GM18520 (cell line): ENCODE measurements at regions not wholly inside any gene's neighbourhood (a gene's known extent, or its start where the extent isn't known, plus 50 kb on each side); places are given as distances from the start of the nearest gene placed in this dataset.

ENCODE experiments used
- ATAC-seq: cut with Tn5 transposase; IDR thresholded peaks from one replicate; pipeline ENCODE4 v1.9.1; 2021; ENCODE audit not compliant: unreplicated experiment

GRCh38 chr10:117710181-117710798 is 167.7 kb downstream of the EMX2 start:
- no peak for ATAC-seq

- ATAC-seq, result no peak
Measured at GRCh38 chr10:117716889-117717288, 174.3 kb downstream of the EMX2 start.

GRCh38 chr10:117718986-117719920 is 176.7 kb downstream of the EMX2 start:
- no peak for ATAC-seq

GRCh38 chr10:117720931-117721835 is 178.6 kb downstream of the EMX2 start:
- no peak for ATAC-seq

- no peak for ATAC-seq
Measured at GRCh38 chr10:117721873-117722272, 179.3 kb downstream of the EMX2 start.

- ATAC-seq, result no peak
Measured at GRCh38 chr10:117723343-117723742, 180.8 kb downstream of the EMX2 start.

- ATAC-seq, result no peak
Measured at GRCh38 chr10:117725993-117726392, 183.4 kb downstream of the EMX2 start.

GRCh38 chr10:117726596-117727295 is 184.2 kb downstream of the EMX2 start:
- no peak for ATAC-seq

- ATAC-seq, result no peak
Measured at GRCh38 chr10:117727421-117727820, 184.9 kb downstream of the EMX2 start.

GRCh38 chr10:117728087-117728486 is 185.5 kb downstream of the EMX2 start:
- ATAC-seq, result no peak

- no peak for ATAC-seq
Measured at GRCh38 chr10:117729156-117729555, 186.6 kb downstream of the EMX2 start.

- no peak for ATAC-seq
Measured at GRCh38 chr10:117731121-117731791, 188.7 kb downstream of the EMX2 start.

GRCh38 chr10:117734731-117735405 is 192.3 kb downstream of the EMX2 start:
- ATAC-seq, result no peak

GRCh38 chr10:117736655-117737054 is 194.1 kb downstream of the EMX2 start:
- no peak for ATAC-seq

- ATAC-seq, result no peak
Measured at GRCh38 chr10:117740088-117740487, 197.5 kb downstream of the EMX2 start.

GRCh38 chr10:117740691-117741222 is 198.2 kb downstream of the EMX2 start:
- ATAC-seq, result no peak

GRCh38 chr10:117741524-117741923 is 199.0 kb downstream of the EMX2 start:
- no peak for ATAC-seq

- ATAC-seq, result no peak
Measured at GRCh38 chr10:117743509-117743908, 201.0 kb downstream of the EMX2 start.

- no peak for ATAC-seq
Measured at GRCh38 chr10:117745301-117745700, 202.8 kb downstream of the EMX2 start.
